HEK293 (cell line): ENCODE measurements at regions not wholly inside any gene's neighbourhood (a gene's known extent, or its start where the extent isn't known, plus 50 kb on each side); places are given as distances from the start of the nearest gene placed in this dataset.

ENCODE experiments used
- CTCF ChIA-PET: fragments of 350-600 bp; formaldehyde crosslinking; extraction: SDS; loops from one replicate; lab custom pipeline; 2021; ENCODE audit warnings: antibody characterized with exemption; lab: Yijun Ruan, JAX
- POLR2A ChIA-PET: fragments of 300-600 bp; formaldehyde crosslinking; extraction: SDS; loops from one replicate; lab custom pipeline; 2020; ENCODE audit warnings: antibody characterized with exemption, inconsistent platforms; lab: Yijun Ruan, JAX
- H3K27ac ChIP-seq: fragments of 200-500 bp; sonication (Bioruptor generic); 2 replicates; pipeline ENCODE4 v1.5.1; 2014; ENCODE audit warnings: low read depth, low read length, control low read depth, inconsistent platforms; ENCODE audit errors: extremely low read depth
- H3K36me3 ChIP-seq, 2 experiments: fragments of 200-500 bp in 1 of 2; sonication (Bioruptor generic) in 1 of 2; 1 replicate in 1 of 2; 2 replicates in 1 of 2; pipeline ENCODE4 v1.5.1; 2014 to 2017; ENCODE audit warnings: inconsistent platforms in 2 of 2, low read length in 2 of 2; ENCODE audit not compliant: control insufficient read depth in 2 of 2, insufficient read depth in 1 of 2
- H3K4me1 ChIP-seq: fragments of 200-500 bp; sonication (Bioruptor generic); 2 replicates; pipeline ENCODE4 v1.5.1; 2014; ENCODE audit warnings: mild to moderate bottlenecking, low read length, inconsistent platforms; ENCODE audit not compliant: control insufficient read depth, insufficient read depth
- H3K4me3 ChIP-seq: 2 replicates; pipeline ENCODE4 v1.5.1; 2011; ENCODE audit warnings: low read depth, mild to moderate bottlenecking, control low read depth, low read length, moderate library complexity
- H3K9me3 ChIP-seq: fragments of 200-500 bp; sonication (Bioruptor generic); 2 replicates; pipeline ENCODE4 v1.5.1; 2014; ENCODE audit warnings: low read depth, low read length, inconsistent platforms; ENCODE audit not compliant: control insufficient read depth, insufficient read depth
- OVOL3 ChIP-seq: fragments of 450-650 bp; formaldehyde crosslinking; IDR thresholded peaks from 2 replicates; pipeline ENCODE4 v1.5.1; 2016; ENCODE audit warnings: missing biosample characterization, missing genetic modification characterization
- REPIN1 ChIP-seq: fragments of 450-650 bp; formaldehyde crosslinking; IDR thresholded peaks from 2 replicates; pipeline ENCODE4 v1.5.1; 2017; ENCODE audit warnings: missing biosample characterization, missing genetic modification characterization, low read depth
- ZBTB17 ChIP-seq: fragments of 450-650 bp; formaldehyde crosslinking; IDR thresholded peaks from 2 replicates; pipeline ENCODE4 v1.5.1; 2016; ENCODE audit warnings: missing biosample characterization, missing genetic modification characterization
- ZNF132 ChIP-seq: fragments of 450-650 bp; formaldehyde crosslinking; IDR thresholded peaks from 2 replicates; pipeline ENCODE4 v1.5.1; 2017; ENCODE audit warnings: missing biosample characterization, missing genetic modification characterization, borderline replicate concordance
- ZNF157 ChIP-seq: fragments of 450-650 bp; formaldehyde crosslinking; IDR thresholded peaks from 2 replicates; pipeline ENCODE4 v1.5.1; 2016; ENCODE audit warnings: missing biosample characterization, missing genetic modification characterization
- ZNF214 ChIP-seq: fragments of 450-650 bp; formaldehyde crosslinking; IDR thresholded peaks from 2 replicates; pipeline ENCODE4 v1.5.1; 2017; ENCODE audit warnings: missing biosample characterization, mild to moderate bottlenecking, missing genetic modification characterization, borderline replicate concordance
- ZNF311 ChIP-seq: fragments of 450-650 bp; formaldehyde crosslinking; IDR thresholded peaks from 2 replicates; pipeline ENCODE4 v1.5.1; 2017; ENCODE audit warnings: missing biosample characterization, missing genetic modification characterization, borderline replicate concordance
- ZNF354C ChIP-seq: fragments of 450-650 bp; formaldehyde crosslinking; IDR thresholded peaks from 2 replicates; pipeline ENCODE4 v1.5.1; 2016; ENCODE audit warnings: missing biosample characterization, missing genetic modification characterization, low read depth, borderline replicate concordance
- ZNF423 ChIP-seq: fragments of 450-650 bp; formaldehyde crosslinking; IDR thresholded peaks from 2 replicates; pipeline ENCODE4 v1.5.1; 2016; ENCODE audit warnings: missing biosample characterization, missing genetic modification characterization
- ZNF555 ChIP-seq: fragments of 450-650 bp; formaldehyde crosslinking; conservative IDR thresholded peaks from 2 replicates; pipeline ENCODE4 v1.5.1; 2017; ENCODE audit warnings: missing biosample characterization, mild to moderate bottlenecking, missing genetic modification characterization, inconsistent platforms
- ZNF610 ChIP-seq: fragments of 450-650 bp; formaldehyde crosslinking; IDR thresholded peaks from 2 replicates; pipeline ENCODE4 v1.5.1; 2016; ENCODE audit warnings: missing biosample characterization, missing genetic modification characterization, borderline replicate concordance
- ZNF670 ChIP-seq: fragments of 450-650 bp; formaldehyde crosslinking; IDR thresholded peaks from 2 replicates; pipeline ENCODE4 v1.5.1; 2016; ENCODE audit warnings: missing biosample characterization, missing genetic modification characterization, low read depth
- ZNF677 ChIP-seq: fragments of 450-650 bp; IDR thresholded peaks from 2 replicates; pipeline ENCODE4 v1.5.0; 2018; ENCODE audit warnings: missing biosample characterization, mild to moderate bottlenecking, missing genetic modification characterization, moderate library complexity
- ZNF768 ChIP-seq: fragments of 450-650 bp; formaldehyde crosslinking; IDR thresholded peaks from 2 replicates; pipeline ENCODE4 v1.5.1; 2018; ENCODE audit warnings: missing biosample characterization, mild to moderate bottlenecking, missing genetic modification characterization
- TF ChIP-seq, protein P1 (sequence below): fragments of 450-650 bp; formaldehyde crosslinking; IDR thresholded peaks from 2 replicates; pipeline ENCODE4 v1.5.1; 2016; ENCODE audit warnings: missing biosample characterization, missing genetic modification characterization
- TF ChIP-seq, protein P2 (sequence below): fragments of 450-650 bp; formaldehyde crosslinking; IDR thresholded peaks from 2 replicates; pipeline ENCODE4 v1.5.1; 2016; ENCODE audit warnings: missing biosample characterization, missing genetic modification characterization, low read depth
- TF ChIP-seq, protein P3 (sequence below): fragments of 450-650 bp; formaldehyde crosslinking; IDR thresholded peaks from 2 replicates; pipeline ENCODE4 v1.5.1; 2016; ENCODE audit warnings: missing biosample characterization, missing genetic modification characterization
- TF ChIP-seq, protein P4 (sequence below): fragments of 450-650 bp; formaldehyde crosslinking; IDR thresholded peaks from 2 replicates; pipeline ENCODE4 v1.5.1; 2017; ENCODE audit warnings: missing biosample characterization, missing genetic modification characterization
- TF ChIP-seq, protein P5 (sequence below): fragments of 450-650 bp; formaldehyde crosslinking; conservative IDR thresholded peaks from 2 replicates; pipeline ENCODE4 v1.5.1; 2016; ENCODE audit warnings: low read depth, missing biosample characterization, missing genetic modification characterization

DNA sequence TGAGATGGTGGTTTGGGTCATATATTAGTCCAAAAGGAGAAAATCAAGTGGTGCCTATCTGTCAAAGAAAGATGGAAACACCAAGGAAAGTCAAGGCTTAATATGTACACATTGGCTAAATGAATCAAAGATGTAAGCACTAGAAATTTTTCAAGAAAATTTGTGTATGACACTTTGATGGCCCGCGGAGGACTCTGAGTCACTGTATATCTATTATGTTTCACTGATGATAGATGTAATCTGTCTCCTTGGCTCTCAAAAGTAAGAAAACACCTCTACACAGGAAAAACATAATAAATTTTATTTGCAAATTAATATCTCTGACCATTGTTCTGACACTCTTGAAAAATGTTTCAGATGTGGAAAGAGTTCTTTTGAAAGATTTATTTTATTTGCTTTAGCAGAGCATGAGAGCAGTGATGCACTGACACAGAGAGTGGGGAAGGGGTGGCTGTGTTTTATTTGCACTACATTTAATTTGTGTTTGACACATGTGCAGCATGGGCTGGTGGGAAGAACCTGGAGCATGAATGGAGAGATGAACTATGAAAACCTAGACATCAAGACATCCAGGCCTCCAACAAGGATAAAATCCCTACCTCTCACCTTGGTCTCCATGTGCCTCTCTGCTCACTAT, 180.8 kb upstream of the GAS1 start (continued):
- no peak for TF ChIP-seq ZNF423 (tag by site-specific recombination)

DNA sequence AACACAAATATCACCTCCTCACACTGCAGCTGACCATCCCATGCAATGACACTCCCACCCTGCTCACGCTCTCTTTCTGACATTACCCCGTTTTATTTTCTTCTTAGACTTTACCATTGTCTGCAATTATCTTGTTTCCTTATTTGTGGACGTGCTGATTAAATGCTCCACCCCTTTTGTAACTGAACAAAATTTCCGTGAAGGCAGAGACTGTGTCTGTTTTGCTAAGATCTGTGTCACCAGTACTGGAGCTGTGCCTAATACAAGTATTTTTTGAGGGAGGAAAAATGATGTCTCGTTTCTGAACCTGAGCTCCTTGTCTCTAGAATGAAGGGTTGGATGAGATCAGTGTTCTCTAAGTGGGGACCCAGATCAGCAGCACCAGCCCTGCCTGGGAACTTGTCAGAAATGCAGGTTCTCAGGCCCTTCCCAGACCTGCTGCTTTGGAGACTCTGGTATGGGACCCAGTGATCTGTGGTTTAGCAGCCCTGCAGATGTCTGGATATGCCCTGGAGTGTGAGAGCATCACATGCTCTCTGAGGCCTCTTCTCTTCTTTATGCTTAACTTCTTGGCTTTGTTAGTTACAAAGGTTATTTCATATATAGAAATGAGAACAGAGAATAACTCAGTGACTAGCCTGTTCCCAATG, 181.7 kb upstream of the GAS1 start:
- Histone ChIP-seq H3K36me3 (no peaks in the 10 kb centered on the region), H3K27ac (no peak overlapping the region), H3K4me3 (no peak overlapping the region), H3K4me1 (no peaks in the 10 kb centered on the region), H3K9me3 (no peaks in the 10 kb centered on the region)
- CTCF ChIA-PET = no interaction called here
- TF ChIP-seq REPIN1 (no peak), ZNF677 (tag by site-specific recombination) (no peak), OVOL3 (no peak), ZNF132 (no peak), ZNF670 (tag by site-specific recombination) (no peak), ZBTB17 (no peak), ZNF610 (no peak), ZNF157 (tag by site-specific recombination) (no peak)
- TF ChIP-seq, protein P1, sequence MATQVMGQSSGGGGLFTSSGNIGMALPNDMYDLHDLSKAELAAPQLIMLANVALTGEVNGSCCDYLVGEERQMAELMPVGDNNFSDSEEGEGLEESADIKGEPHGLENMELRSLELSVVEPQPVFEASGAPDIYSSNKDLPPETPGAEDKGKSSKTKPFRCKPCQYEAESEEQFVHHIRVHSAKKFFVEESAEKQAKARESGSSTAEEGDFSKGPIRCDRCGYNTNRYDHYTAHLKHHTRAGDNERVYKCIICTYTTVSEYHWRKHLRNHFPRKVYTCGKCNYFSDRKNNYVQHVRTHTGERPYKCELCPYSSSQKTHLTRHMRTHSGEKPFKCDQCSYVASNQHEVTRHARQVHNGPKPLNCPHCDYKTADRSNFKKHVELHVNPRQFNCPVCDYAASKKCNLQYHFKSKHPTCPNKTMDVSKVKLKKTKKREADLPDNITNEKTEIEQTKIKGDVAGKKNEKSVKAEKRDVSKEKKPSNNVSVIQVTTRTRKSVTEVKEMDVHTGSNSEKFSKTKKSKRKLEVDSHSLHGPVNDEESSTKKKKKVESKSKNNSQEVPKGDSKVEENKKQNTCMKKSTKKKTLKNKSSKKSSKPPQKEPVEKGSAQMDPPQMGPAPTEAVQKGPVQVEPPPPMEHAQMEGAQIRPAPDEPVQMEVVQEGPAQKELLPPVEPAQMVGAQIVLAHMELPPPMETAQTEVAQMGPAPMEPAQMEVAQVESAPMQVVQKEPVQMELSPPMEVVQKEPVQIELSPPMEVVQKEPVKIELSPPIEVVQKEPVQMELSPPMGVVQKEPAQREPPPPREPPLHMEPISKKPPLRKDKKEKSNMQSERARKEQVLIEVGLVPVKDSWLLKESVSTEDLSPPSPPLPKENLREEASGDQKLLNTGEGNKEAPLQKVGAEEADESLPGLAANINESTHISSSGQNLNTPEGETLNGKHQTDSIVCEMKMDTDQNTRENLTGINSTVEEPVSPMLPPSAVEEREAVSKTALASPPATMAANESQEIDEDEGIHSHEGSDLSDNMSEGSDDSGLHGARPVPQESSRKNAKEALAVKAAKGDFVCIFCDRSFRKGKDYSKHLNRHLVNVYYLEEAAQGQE = no peak
- TF ChIP-seq, protein P2, sequence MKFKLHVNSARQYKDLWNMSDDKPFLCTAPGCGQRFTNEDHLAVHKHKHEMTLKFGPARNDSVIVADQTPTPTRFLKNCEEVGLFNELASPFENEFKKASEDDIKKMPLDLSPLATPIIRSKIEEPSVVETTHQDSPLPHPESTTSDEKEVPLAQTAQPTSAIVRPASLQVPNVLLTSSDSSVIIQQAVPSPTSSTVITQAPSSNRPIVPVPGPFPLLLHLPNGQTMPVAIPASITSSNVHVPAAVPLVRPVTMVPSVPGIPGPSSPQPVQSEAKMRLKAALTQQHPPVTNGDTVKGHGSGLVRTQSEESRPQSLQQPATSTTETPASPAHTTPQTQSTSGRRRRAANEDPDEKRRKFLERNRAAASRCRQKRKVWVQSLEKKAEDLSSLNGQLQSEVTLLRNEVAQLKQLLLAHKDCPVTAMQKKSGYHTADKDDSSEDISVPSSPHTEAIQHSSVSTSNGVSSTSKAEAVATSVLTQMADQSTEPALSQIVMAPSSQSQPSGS (tag by site-specific recombination) = no peak
- TF ChIP-seq, protein P3, sequence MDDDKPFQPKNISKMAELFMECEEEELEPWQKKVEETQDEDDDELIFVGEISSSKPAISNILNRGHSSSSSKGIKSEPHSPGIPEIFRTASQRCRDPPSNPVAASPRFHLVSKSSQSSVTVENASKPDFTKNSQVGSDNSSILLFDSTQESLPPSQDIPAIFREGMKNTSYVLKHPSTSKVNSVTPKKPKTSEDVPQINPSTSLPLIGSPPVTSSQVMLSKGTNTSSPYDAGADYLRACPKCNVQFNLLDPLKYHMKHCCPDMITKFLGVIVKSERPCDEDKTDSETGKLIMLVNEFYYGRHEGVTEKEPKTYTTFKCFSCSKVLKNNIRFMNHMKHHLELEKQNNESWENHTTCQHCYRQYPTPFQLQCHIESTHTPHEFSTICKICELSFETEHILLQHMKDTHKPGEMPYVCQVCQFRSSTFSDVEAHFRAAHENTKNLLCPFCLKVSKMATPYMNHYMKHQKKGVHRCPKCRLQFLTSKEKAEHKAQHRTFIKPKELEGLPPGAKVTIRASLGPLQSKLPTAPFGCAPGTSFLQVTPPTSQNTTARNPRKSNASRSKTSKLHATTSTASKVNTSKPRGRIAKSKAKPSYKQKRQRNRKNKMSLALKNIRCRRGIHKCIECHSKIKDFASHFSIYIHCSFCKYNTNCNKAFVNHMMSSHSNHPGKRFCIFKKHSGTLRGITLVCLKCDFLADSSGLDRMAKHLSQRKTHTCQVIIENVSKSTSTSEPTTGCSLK (tag by site-specific recombination) = no peak
- TF ChIP-seq, protein P4, sequence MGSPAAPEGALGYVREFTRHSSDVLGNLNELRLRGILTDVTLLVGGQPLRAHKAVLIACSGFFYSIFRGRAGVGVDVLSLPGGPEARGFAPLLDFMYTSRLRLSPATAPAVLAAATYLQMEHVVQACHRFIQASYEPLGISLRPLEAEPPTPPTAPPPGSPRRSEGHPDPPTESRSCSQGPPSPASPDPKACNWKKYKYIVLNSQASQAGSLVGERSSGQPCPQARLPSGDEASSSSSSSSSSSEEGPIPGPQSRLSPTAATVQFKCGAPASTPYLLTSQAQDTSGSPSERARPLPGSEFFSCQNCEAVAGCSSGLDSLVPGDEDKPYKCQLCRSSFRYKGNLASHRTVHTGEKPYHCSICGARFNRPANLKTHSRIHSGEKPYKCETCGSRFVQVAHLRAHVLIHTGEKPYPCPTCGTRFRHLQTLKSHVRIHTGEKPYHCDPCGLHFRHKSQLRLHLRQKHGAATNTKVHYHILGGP = no peak
- TF ChIP-seq, all 188 proteins: peak for 0
- POLR2A ChIA-PET = no interaction called here

DNA sequence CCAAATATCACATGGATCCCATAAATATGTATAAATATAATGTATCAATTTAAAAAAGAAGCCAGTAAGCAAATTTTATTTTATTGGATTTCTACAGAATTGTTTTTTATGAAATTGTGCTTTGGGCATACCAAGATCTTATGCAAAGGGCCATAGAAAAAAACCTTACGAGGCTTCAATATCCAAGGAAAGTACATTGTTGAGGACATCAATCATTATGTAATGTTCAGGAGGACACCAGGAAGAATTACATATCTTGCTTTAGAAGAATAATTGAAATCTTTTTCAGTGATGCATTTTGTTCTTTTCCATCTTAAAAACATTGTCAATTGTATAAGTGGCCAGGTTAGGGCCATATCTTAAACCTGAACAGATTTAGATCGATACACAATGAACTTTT, 187.8 kb upstream of the GAS1 start:
- Histone ChIP-seq H3K4me1 (0 out of 2 replicates have a peak, but pooled peaks cover under 1% of the 10 kb centered on the region), H3K27ac (no peak overlapping the region), H3K4me3 (no peak overlapping the region), H3K36me3 (no peaks in the 10 kb centered on the region), H3K9me3 (no peaks in the 10 kb centered on the region)
- POLR2A ChIA-PET = no interaction called here
- CTCF ChIA-PET = no interaction called here
- TF ChIP-seq ZNF768 (tag by site-specific recombination) = no peak
- TF ChIP-seq, protein P5, sequence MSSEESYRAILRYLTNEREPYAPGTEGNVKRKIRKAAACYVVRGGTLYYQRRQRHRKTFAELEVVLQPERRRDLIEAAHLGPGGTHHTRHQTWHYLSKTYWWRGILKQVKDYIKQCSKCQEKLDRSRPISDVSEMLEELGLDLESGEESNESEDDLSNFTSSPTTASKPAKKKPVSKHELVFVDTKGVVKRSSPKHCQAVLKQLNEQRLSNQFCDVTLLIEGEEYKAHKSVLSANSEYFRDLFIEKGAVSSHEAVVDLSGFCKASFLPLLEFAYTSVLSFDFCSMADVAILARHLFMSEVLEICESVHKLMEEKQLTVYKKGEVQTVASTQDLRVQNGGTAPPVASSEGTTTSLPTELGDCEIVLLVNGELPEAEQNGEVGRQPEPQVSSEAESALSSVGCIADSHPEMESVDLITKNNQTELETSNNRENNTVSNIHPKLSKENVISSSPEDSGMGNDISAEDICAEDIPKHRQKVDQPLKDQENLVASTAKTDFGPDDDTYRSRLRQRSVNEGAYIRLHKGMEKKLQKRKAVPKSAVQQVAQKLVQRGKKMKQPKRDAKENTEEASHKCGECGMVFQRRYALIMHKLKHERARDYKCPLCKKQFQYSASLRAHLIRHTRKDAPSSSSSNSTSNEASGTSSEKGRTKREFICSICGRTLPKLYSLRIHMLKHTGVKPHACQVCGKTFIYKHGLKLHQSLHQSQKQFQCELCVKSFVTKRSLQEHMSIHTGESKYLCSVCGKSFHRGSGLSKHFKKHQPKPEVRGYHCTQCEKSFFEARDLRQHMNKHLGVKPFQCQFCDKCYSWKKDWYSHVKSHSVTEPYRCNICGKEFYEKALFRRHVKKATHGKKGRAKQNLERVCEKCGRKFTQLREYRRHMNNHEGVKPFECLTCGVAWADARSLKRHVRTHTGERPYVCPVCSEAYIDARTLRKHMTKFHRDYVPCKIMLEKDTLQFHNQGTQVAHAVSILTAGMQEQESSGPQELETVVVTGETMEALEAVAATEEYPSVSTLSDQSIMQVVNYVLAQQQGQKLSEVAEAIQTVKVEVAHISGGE = no peak
- peak; percentile 99 for TF ChIP-seq ZNF214 (tag by site-specific recombination)
- TF ChIP-seq ZNF555 (tag by site-specific recombination) = no peak
- no peak for TF ChIP-seq ZNF354C (tag by site-specific recombination)
- no peak for TF ChIP-seq ZNF311
